ENCODE measurements at regions not wholly inside any gene's neighbourhood (a gene's known extent, or its start where the extent isn't known, plus 50 kb on each side); places are given as distances from the start of the nearest gene placed in this dataset.

GRCh38 chr4:147360301-147360700 lies 120.6 kb upstream of the EDNRA start:
- no peak for DNase-seq (ENCODE audit: low read depth)

DNA sequence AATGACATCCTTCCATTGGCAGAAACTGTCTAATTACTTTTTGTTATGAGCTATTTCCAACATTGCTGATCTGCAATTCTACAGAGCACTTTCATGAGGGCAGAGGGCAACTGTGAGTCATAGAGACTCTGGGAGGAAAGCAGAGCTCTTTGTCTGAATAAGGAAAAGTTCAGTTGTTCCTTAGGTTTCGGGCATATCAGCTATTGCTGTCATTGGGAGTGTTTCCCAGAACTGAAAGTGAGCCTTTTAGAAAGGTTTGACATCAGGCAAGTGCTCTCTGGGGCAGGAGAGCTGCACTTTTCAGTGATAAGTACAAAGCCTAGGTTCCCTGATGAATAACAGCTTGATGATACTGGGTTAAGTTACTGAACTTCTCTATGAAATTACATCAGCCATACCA lies 119.2 kb upstream of the EDNRA start:
- no peak for DNase-seq (ENCODE audit: low read depth)

DNA sequence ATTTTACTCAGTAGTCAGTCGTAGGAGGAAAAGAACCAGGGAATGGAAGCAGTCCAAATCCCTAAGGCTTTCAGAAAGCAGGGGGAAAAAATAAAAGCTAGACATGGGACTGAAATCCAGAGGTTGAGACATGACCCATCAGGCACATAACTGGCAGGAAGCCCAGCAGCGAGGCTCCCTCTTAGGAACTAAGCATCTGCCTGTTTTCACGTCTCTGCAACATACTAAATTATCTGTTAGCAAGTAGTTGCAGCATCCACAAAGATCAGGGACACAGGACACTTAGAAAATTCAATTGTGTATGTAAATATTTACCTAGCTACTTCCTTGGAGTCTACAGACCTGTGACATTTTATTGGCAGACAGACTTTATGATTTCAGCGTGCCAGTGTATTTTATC lies 118.0 kb upstream of the EDNRA start:
- no peak for DNase-seq (ENCODE audit: low read depth)

DNA sequence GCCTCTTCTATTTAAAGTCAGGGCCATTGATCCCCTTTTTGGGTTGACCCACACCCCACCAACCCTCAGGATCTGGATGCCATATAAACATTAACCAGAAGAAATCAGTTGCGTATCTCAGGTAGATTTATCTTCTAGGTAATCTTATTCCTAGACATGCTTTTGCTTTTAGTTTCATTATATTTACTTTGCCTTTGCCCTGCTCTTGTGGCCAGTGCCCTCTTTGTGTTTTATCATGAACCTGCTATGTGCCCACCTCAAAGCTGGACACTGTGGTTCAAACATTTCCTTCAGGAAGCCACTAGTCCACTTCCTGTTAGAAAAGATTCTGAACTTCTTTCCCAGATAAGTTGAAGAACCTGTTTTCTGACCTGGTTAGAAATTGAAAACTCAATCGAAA lies 117.4 kb upstream of the EDNRA start:
- no peak for DNase-seq (ENCODE audit: low read depth)

DNA sequence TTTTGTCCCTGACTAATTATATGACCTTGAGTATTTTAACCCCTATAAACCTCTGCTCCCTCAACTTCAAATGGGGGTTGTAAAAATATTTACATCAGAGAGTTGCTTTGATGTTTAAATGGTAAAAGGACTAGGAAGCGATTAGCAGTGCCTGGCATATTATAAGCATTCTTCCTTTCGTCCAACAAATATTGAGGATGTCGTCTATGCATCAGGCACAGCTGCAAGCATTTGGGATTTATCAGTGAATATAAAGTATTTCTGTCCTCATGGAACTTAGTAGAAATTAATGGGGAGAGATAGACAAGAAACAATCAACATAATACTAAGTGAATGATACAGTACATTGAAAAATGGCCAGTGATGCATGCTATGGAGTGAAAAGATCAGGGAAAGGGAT lies 115.5 kb upstream of the EDNRA start:
- DNase-seq (ENCODE audit: low read depth): no peak

DNA sequence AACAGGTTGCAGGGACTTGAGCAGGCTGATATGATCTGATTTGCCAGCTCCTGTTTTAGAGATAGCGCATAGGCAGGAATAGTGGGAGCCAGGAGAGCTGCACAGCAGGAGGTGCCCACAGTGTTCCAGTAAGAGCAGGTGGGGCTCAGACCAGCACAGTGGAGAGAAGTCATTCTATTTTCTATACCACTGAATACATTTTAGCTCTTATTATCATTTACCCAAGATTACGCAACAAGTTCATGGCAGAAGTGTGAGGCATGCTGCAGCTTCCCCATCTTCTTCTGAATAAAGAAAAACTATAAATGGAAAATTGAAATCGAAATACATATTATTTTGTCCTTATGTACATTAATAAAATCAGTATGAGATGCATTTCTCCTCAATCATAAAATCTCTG lies 114.7 kb upstream of the EDNRA start:
- DNase-seq (ENCODE audit: low read depth): no peak

GRCh38 chr4:147367891-147368290 lies 113.0 kb upstream of the EDNRA start:
- DNase-seq (ENCODE audit: low read depth): no peak

GRCh38 chr4:147368948-147369347 lies 111.9 kb upstream of the EDNRA start:
- no peak for DNase-seq (ENCODE audit: low read depth)

DNA sequence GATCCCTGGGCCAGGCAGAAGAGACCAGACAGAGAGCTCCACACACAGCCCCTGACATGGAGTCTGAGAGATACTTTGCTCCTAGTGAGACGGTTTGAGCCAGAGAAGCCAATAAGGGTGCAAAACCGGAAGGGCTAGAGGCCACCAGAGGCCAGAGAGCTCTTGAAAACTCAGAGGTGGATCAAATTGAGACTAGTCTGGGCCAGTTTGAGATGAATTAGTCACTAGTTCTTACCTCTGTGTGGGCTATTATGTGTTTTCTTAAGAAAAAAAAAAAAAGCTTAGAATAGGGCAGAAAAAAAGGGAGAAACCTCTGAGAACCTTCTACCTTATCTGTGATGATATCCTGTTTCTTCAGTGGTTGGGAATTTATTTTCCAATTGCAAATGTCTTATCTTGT lies 110.4 kb upstream of the EDNRA start:
- DNase-seq (ENCODE audit: low read depth): no peak

- DNase-seq (ENCODE audit: low read depth): no peak
Measured at GRCh38 chr4:147370881-147371280, 110.0 kb upstream of the EDNRA start.

DNA sequence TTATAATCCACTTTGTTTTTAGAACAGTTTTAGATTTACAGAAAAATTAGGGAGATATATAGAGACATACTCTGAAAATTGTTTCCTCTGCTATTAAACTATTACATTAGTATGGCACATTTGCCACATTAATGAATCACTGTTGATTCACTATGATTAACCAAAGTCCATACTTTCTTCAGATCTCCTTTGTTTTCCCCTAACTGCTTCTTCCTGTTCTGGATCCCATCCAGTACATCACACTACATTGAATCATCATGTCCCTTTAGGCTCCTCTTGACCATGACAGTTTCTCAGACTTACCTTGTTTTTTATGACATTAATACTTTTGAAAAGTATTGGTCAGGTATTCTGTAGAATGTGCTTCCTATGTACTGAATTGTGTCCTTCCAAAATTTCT lies 109.2 kb upstream of the EDNRA start:
- no peak for DNase-seq (ENCODE audit: low read depth)

GRCh38 chr4:147378780-147379179 lies 102.1 kb upstream of the EDNRA start:
- DNase-seq (ENCODE audit: low read depth): no peak

DNA sequence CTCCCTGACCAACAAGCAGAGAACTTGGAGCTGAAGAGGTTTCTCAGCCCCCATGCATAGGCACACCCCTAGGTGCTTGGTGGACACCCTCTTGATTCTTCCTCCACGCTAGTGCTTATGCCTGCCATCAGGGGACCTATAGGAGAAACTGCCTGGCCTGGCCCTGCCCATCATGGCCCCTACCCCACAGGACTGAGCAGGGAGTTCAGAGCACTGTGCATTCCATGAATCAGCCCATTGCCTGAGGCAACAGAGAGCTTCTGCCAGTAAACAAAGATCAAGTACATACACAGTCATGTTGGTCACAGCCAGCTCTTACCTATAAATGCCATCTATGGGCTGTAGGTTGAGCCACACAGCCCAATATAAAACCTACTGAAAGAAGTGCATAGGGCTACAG lies 99.1 kb upstream of the EDNRA start:
- DNase-seq (ENCODE audit: low read depth): no peak

DNA sequence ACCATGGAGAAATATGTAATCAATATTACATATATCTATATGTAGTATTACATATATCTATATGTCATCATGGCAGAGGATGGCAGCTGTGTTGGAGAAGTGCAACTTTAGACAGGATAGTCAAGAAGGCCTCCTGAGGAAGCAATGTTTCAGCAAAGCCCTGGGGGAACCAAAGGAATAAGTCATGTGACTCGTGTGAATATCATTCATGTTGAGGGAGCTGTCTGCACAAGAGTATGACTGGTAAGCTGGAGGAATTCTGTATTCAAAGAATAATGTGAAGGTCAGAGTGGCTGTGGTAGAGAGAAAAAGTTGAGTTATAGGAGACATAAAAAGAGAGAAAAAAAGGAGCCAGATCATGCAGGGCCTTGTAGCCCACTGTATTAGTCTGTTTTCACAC lies 92.9 kb upstream of the EDNRA start:
- no peak for DNase-seq (ENCODE audit: low read depth)

DNA sequence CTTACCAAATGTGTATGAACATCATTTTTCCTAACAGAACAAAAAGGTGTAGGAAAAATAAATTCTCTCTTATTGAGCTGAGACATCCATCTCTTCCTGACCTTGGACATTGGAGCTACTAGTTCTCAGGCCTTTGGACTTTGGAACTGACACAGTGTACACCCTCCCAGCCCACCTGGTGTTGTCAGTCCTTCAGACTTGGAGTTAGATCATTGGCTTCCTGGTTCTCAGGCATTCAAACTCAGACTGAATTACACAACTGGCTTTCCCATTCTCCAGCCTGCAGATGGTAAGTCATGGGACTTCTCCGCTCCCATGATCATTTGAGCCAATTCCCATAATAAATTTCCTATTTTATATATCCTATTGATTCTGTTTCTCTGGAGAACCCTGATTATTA lies 84.8 kb upstream of the EDNRA start:
- DNase-seq (ENCODE audit: low read depth): no peak

GRCh38 chr4:147398556-147398955 lies 82.3 kb upstream of the EDNRA start:
- no peak for DNase-seq (ENCODE audit: low read depth)

DNA sequence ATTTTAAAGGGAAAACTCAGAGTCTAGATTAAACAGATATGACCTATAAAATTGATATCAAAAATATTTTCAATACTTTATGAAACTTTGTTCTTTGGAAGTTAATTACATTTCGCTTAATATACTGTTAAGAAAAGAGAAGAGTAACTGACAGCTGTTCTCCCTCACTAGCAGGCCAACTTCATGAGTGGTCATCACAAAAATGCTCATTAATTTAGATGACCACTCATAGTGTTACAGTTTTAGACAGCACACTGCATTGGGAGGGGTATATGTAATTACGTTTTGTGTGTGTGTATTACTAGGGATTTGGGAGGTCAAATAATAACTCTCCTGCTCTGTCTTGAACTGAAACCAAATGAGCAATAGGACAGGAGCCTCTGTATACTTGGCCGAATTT lies 80.2 kb upstream of the EDNRA start:
- no peak for DNase-seq (ENCODE audit: low read depth)

DNA sequence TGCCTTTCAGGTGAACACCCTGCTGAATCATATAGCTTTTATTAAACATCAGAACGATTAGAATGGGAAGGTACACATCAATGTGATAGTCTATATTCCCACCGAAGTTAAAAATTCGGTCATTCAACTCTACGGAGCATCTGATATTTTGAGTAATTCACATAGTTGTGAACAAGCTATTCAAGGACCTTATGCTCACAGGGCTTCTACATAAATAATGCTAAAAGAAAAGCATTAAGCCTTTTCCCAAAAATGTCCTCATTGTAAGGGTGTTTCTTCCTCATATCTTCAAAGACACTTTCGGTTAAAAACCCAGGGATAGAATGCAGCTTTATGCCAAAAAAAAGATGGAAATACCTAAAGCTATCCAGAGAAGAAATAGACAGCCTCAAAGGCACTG lies 79.7 kb upstream of the EDNRA start:
- no peak for DNase-seq (ENCODE audit: low read depth)

- no peak for DNase-seq (ENCODE audit: low read depth)
Measured at GRCh38 chr4:147407261-147408045, 73.4 kb upstream of the EDNRA start.

DNA sequence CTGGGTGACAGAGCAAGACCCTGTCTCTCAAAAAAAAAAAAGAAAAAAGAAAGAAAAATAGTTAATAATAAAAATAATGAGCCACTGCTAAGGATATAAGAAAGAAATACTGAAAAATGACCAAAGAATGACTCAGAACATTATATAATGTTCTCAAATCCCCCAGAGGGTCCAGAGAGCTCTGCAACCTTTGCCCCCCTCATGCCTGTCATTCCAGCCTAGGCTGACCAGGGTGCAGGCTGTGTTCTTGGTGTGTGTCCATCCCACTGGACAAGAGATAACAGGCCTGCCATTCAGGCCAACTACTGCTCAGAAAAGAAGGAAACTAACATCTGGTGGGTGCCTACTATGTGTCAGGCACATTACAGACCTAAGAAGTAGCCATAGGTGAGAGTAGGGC lies 72.7 kb upstream of the EDNRA start:
- DNase-seq (ENCODE audit: low read depth): no peak

- no peak for DNase-seq (ENCODE audit: low read depth)
Measured at GRCh38 chr4:147409350-147409749, 71.5 kb upstream of the EDNRA start.

GRCh38 chr4:147418226-147418625 lies 62.7 kb upstream of the EDNRA start:
- DNase-seq (ENCODE audit: low read depth): no peak

DNA sequence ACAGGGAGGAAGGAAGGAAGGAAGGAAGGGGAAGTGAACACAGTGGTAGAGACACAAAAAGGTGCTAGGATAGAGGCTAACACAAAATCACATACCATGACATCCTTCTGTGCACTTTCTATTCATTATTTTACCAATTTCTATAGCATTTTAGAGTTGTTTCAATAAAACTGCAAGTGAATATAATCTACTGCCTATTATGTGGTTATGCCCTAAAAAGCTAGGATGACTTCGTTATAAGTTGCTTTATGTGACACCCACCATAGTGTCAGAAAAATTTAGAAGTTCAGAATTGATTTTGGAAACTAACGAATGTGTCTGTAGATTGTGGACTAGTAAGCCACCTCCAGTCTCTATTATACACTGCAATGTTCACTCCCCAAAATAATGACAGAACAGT lies 59.4 kb upstream of the EDNRA start:
- DNase-seq (ENCODE audit: low read depth): no peak

- DNase-seq (ENCODE audit: low read depth): no peak
Measured at GRCh38 chr4:147423229-147423628, 57.7 kb upstream of the EDNRA start.
